Suprapubic skin (tissue), 4 donors: ENCODE measurements at regions not wholly inside any gene's neighbourhood (a gene's known extent, or its start where the extent isn't known, plus 50 kb on each side); places are given as distances from the start of the nearest gene placed in this dataset.

Experiments used
- DNase-seq, 2 donors: peaks; one replicate each; pipeline ENCODE4 v3.0.0-alpha.2; 2019; ENCODE audit warnings: low spot score in 2 of 2
- H3K27ac ChIP-seq: fragments of 200-600 bp; sonication (generic); one replicate; pipeline ENCODE4 v1.5.1; 2019
- H3K27me3 ChIP-seq: fragments of 200-600 bp; sonication (generic); one replicate; pipeline ENCODE4 v1.5.1; 2019
- H3K36me3 ChIP-seq: fragments of 200-600 bp; sonication (generic); one replicate; pipeline ENCODE4 v1.5.1; 2019
- H3K4me1 ChIP-seq: fragments of 200-600 bp; sonication (generic); one replicate; pipeline ENCODE4 v1.5.1; 2019
- H3K4me3 ChIP-seq: fragments of 200-600 bp; sonication (generic); one replicate; pipeline ENCODE4 v1.5.1; 2019; ENCODE audit warnings: mild to moderate bottlenecking
- H3K9me3 ChIP-seq: fragments of 200-600 bp; sonication (generic); one replicate; pipeline ENCODE4 v1.5.1; 2019
- EP300 ChIP-seq: sonication (generic); formaldehyde crosslinking; IDR thresholded peaks from one replicate; pipeline ENCODE4 v1.6.1; 2017; ENCODE audit warnings: antibody characterized with exemption
- POLR2A ChIP-seq, 2 donors: fragments of 450-650 bp; IDR thresholded peaks; one replicate each; pipeline ENCODE4 v1.6.1; 2017; ENCODE audit warnings: antibody characterized with exemption in 2 of 2, mild to moderate bottlenecking in 2 of 2, moderate library complexity in 2 of 2
- POLR2AphosphoS5 ChIP-seq, 3 donors: sonication (generic); formaldehyde crosslinking; IDR thresholded peaks; one replicate each; pipeline ENCODE4 v1.6.1; 2017; ENCODE audit warnings: antibody characterized with exemption in 3 of 3
- WGBS: methylation state at CpG from one replicate; pipeline ENCODE4 v1.1.5; 2018; 5-methylcytosine and 5-hydroxymethylcytosine counted together
- TF ChIP-seq, protein P1 (sequence below), 2 donors: fragments of 200-600 bp in 1 of 2; fragments of 450-650 bp in 1 of 2; sonication (generic) in 1 of 2; IDR thresholded peaks; one replicate each; pipeline ENCODE4 v1.5.1; 2016 to 2019; ENCODE audit warnings: antibody characterized with exemption in 2 of 2, mild to moderate bottlenecking in 1 of 2, moderate library complexity in 1 of 2

DNA sequence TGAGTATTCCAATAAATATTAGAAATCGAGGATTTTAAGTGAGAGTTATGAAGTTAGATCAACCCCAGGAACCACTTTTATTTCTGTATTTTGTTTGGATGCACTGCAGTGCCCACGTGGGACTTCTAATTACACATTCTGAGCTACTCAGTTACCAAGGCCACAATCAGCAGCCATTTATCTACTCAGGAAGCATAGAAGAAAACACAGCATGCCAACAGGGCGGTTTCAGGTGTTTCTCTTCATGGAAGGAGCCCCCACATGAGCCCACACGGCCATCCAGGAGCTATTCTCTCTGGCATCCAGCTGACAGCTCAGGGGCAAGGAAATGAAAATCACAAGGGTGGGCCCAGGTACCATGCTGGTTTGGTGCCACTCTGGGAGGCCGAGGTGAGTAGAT, 266.5 kb upstream of the MKLN1 start:
- TF ChIP-seq POLR2AphosphoS5 (IDR thresholded peaks at IDR 0.05), result no peak
- TF ChIP-seq EP300, result no peak
- no peak for TF ChIP-seq POLR2A (IDR thresholded peaks at IDR 0.05)
- TF ChIP-seq, protein P1, sequence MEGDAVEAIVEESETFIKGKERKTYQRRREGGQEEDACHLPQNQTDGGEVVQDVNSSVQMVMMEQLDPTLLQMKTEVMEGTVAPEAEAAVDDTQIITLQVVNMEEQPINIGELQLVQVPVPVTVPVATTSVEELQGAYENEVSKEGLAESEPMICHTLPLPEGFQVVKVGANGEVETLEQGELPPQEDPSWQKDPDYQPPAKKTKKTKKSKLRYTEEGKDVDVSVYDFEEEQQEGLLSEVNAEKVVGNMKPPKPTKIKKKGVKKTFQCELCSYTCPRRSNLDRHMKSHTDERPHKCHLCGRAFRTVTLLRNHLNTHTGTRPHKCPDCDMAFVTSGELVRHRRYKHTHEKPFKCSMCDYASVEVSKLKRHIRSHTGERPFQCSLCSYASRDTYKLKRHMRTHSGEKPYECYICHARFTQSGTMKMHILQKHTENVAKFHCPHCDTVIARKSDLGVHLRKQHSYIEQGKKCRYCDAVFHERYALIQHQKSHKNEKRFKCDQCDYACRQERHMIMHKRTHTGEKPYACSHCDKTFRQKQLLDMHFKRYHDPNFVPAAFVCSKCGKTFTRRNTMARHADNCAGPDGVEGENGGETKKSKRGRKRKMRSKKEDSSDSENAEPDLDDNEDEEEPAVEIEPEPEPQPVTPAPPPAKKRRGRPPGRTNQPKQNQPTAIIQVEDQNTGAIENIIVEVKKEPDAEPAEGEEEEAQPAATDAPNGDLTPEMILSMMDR (IDR thresholded peaks at IDR 0.05), result no peak
- Histone ChIP-seq H3K27ac (no peak overlapping the region), H3K4me1 (peaks cover 24% of the 10 kb centered on the region), H3K9me3 (no peaks in the 10 kb centered on the region), H3K4me3 (no peak overlapping the region), H3K36me3 (no peaks in the 10 kb centered on the region), H3K27me3 (no peaks in the 10 kb centered on the region)
- no peak for DNase-seq
- 78% methylated on average over 5 of the region's 5 CpGs for WGBS

- TF ChIP-seq EP300 (no peak), POLR2A (IDR thresholded peaks at IDR 0.05) (no peak), POLR2AphosphoS5 (IDR thresholded peaks at IDR 0.05) (no peak)
- TF ChIP-seq, protein P1 (IDR thresholded peaks at IDR 0.05), result no peak
- no peaks in the 10 kb centered on the region for H3K9me3 ChIP-seq
- no peaks in the 10 kb centered on the region for H3K27me3 ChIP-seq
- peaks cover 18% of the 10 kb centered on the region for H3K4me1 ChIP-seq
- no peak overlapping the region for H3K4me3 ChIP-seq
- no peak overlapping the region for H3K27ac ChIP-seq
- WGBS, result 79% methylated on average over 4 of the region's 4 CpGs
- no peaks in the 10 kb centered on the region for H3K36me3 ChIP-seq
- DNase-seq, result no peak
Observed at GRCh38 chr7:131061818-131062217, 265.9 kb upstream of the MKLN1 start.

DNA sequence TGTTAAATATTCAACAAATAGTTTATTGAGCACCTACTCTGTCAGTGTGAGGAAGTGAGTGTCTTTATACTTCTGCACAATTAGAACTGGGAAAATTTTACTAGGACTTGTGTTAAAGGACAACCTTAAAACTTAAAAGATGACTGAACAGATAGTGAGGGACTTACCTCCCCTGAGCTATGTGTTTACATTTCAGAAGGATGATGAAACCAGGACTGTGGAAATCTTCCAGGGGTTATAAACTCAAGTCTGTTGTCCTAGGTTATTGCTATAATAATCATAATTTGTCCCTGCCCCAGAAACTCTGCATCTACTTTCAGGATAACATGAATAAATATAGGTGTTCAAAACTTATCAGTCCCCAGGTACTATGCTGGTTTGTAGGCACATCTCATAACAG, 261.0 kb upstream of the MKLN1 start:
- Histone ChIP-seq H3K27ac (no peak overlapping the region), H3K4me1 (peaks cover 27% of the 10 kb centered on the region), H3K9me3 (no peaks in the 10 kb centered on the region), H3K27me3 (no peaks in the 10 kb centered on the region), H3K4me3 (no peak overlapping the region), H3K36me3 (no peaks in the 10 kb centered on the region)
- TF ChIP-seq POLR2A (IDR thresholded peaks at IDR 0.05) (no peak), POLR2AphosphoS5 (IDR thresholded peaks at IDR 0.05) (no peak), EP300 (no peak)
- TF ChIP-seq, protein P1 (IDR thresholded peaks at IDR 0.05), result no peak
- no peak for DNase-seq

DNA sequence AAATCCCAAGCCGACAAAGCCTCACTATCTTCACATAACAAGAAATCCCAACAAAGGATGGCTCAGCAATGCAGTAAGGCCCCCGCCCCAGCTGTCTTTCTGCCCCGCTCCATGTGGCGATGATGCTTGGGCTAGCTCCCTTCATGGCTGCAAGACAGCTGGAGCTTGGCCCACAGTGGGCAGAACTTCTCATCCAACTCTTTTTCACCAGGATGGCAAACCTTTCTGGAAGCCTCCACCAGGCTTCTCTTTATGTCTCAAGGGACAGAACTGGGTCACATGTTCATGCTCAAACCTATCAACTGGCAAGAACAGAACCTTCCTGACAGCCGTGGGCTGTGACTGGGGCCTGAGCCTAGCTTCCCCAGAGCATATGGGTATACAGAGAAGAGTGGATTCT, 260.5 kb upstream of the MKLN1 start:
- peaks cover 31% of the 10 kb centered on the region for H3K4me1 ChIP-seq
- H3K27ac ChIP-seq, result no peak overlapping the region
- no peak for DNase-seq
- TF ChIP-seq POLR2AphosphoS5 (IDR thresholded peaks at IDR 0.05) (no peak), EP300 (no peak), POLR2A (IDR thresholded peaks at IDR 0.05) (no peak)
- TF ChIP-seq, protein P1 (IDR thresholded peaks at IDR 0.05), result no peak
- no peaks in the 10 kb centered on the region for H3K9me3 ChIP-seq
- no peak overlapping the region for H3K4me3 ChIP-seq
- H3K27me3 ChIP-seq, result no peaks in the 10 kb centered on the region
- WGBS, result 72% methylated on average over 5 of the region's 5 CpGs
- H3K36me3 ChIP-seq, result no peaks in the 10 kb centered on the region

DNA sequence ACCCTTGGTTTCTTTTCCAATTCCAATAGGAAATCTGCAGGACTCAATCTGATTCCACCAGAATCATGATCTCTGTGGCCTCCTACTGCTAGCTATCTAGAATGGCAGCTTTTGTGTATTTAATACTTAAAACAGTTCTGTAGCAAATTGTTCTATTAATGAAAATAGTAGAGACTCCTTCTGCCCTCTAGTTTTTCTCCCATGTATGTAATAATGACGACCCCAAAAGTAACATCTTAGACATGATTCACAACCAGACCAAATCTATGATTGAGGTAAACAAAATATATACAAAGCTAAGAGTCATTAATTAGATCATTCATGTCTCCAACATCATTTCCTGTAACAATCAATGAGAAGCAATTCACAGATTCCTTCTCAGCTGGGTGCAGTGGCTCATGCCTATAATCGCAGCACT, 259.1 kb upstream of the MKLN1 start:
- H3K27me3 ChIP-seq, result no peaks in the 10 kb centered on the region
- H3K4me1 ChIP-seq, result peaks cover 40% of the 10 kb centered on the region
- H3K36me3 ChIP-seq, result peaks cover 3% of the 10 kb centered on the region
- TF ChIP-seq, protein P1 (IDR thresholded peaks at IDR 0.05), result no peak
- TF ChIP-seq POLR2AphosphoS5 (IDR thresholded peaks at IDR 0.05) (no peak), EP300 (no peak), POLR2A (IDR thresholded peaks at IDR 0.05) (no peak)
- no peak overlapping the region for H3K27ac ChIP-seq
- DNase-seq, result no peak
- 57% methylated on average over 2 of the region's 2 CpGs for WGBS
- H3K9me3 ChIP-seq, result no peaks in the 10 kb centered on the region
- H3K4me3 ChIP-seq, result no peak overlapping the region
